Nephron (organoid): ENCODE measurements at regions not wholly inside any gene's neighbourhood (a gene's known extent, or its start where the extent isn't known, plus 50 kb on each side); places are given as distances from the start of the nearest gene placed in this dataset.
"Not testable (repeated sequence)": the region's sequence is repeated elsewhere in the genome, so short reads cannot be mapped to it uniquely, and the experiment has no call there.

ENCODE experiments used
- H3K27ac Mint-ChIP-seq, 3 experiments: 2 replicates each; pipeline ENCODE4 v1.8.0; 2020; ENCODE audit warnings: mixed read lengths in 3 of 3, mild to moderate bottlenecking in 2 of 3, moderate library complexity in 1 of 3
- H3K27me3 Mint-ChIP-seq: 2 replicates; pipeline ENCODE4 v1.8.0; 2021; ENCODE audit warnings: low read depth, mild to moderate bottlenecking, moderate library complexity, mixed read lengths
- H3K36me3 Mint-ChIP-seq: 2 replicates; pipeline ENCODE4 v1.8.0; 2020; ENCODE audit warnings: low read depth, mixed read lengths
- H3K4me1 Mint-ChIP-seq: 2 replicates; pipeline ENCODE4 v1.8.0; 2020; ENCODE audit warnings: mixed read lengths
- H3K4me3 Mint-ChIP-seq, 3 experiments: 2 replicates each; pipeline ENCODE4 v1.8.0; 2020; ENCODE audit warnings: mild to moderate bottlenecking in 3 of 3, mixed read lengths in 3 of 3, moderate library complexity in 2 of 3
- H3K9me3 Mint-ChIP-seq: 2 replicates; pipeline ENCODE4 v1.8.0; 2020; ENCODE audit warnings: mixed read lengths
- TF ChIP-seq, protein P1 (sequence below), 3 experiments: fragments of 200-600 bp; sonication (generic); IDR thresholded peaks; one replicate each; pipeline ENCODE4 v1.5.0; 2021; ENCODE audit warnings: antibody characterized with exemption in 3 of 3; ENCODE audit not compliant: unreplicated experiment in 3 of 3

DNA sequence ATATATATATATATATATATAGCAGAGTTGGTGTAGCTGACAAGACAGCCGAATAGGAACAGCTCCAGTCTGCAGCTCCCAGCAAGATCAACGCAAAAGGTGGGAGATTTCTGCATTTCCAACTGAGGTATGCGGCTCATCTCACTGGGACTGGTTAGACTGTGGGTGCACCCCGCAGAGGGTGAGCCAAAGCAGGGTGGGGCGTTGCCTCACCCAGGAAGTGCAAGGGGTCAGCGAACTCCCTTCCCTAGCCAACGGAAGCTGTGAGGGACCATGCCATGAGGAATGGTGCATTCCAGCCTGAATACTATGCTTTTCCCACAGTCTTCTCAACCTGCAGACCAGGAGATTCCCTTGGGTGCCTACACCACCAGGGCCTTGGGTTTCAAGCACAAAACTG is 81.7 kb upstream of the ST3GAL6 start:
- Mint-ChIP-seq H3K36me3 (no peaks in the 10 kb centered on the region), H3K9me3 (peaks cover 2% of the 10 kb centered on the region), H3K4me3 (no peak overlapping the region), H3K27me3 (no peaks in the 10 kb centered on the region), H3K4me1 (no peaks in the 10 kb centered on the region), H3K27ac (no peak overlapping the region)
- TF ChIP-seq, protein P1, sequence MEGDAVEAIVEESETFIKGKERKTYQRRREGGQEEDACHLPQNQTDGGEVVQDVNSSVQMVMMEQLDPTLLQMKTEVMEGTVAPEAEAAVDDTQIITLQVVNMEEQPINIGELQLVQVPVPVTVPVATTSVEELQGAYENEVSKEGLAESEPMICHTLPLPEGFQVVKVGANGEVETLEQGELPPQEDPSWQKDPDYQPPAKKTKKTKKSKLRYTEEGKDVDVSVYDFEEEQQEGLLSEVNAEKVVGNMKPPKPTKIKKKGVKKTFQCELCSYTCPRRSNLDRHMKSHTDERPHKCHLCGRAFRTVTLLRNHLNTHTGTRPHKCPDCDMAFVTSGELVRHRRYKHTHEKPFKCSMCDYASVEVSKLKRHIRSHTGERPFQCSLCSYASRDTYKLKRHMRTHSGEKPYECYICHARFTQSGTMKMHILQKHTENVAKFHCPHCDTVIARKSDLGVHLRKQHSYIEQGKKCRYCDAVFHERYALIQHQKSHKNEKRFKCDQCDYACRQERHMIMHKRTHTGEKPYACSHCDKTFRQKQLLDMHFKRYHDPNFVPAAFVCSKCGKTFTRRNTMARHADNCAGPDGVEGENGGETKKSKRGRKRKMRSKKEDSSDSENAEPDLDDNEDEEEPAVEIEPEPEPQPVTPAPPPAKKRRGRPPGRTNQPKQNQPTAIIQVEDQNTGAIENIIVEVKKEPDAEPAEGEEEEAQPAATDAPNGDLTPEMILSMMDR (IDR thresholded peaks at IDR 0.05; ENCODE audit: unreplicated experiment in 3 of 3): no peak

DNA sequence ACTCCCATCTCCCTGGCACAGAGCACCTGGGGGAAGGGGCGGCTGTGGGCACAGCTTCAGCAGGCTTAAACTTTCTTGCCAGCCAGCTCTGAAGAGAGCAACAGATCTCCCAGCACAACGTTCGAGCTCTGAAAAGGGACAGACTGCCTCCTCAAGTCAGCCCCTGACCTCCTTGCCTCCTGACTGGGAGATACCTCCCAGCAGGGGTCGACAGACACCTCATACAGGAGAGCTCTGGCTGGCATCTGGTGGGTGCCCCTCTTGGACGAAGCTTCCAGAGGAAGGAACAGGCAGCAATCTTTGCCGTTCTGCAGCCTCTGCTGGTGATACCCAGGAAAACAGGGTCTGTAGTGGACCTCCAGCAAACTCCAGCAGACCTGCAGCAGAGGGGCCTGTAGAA is 80.7 kb upstream of the ST3GAL6 start:
- H3K27me3 Mint-ChIP-seq: not testable (repeated sequence)

DNA sequence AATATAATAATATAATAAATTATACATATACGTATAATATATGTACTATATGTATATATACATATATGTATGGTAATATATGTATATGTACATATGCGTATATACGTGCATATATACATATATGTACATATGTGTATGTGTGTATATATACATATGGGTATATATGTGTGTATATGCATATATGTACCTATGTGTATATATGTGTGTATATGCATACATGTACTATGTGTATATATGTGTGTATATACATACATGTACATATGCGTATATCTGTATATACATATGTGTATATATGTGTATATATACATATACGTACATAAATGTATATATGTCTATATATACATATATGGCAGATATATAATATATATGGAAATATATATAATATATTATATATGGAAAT is 74.8 kb upstream of the ST3GAL6 start:
- peaks cover 7% of the 10 kb centered on the region for H3K9me3 Mint-ChIP-seq
- no peaks in the 10 kb centered on the region for H3K27me3 Mint-ChIP-seq
- TF ChIP-seq, protein P1 (IDR thresholded peaks at IDR 0.05; ENCODE audit: unreplicated experiment in 3 of 3): no peak
- H3K4me1 Mint-ChIP-seq: no peaks in the 10 kb centered on the region
- no peak overlapping the region for H3K4me3 Mint-ChIP-seq
- H3K36me3 Mint-ChIP-seq: no peaks in the 10 kb centered on the region
- H3K27ac Mint-ChIP-seq: no peak overlapping the region

More for the DNA sequence above, 80.7 kb upstream of the ST3GAL6 start:
- H3K36me3 Mint-ChIP-seq, H3K4me1 Mint-ChIP-seq, H3K27ac Mint-ChIP-seq, H3K9me3 Mint-ChIP-seq, H3K4me3 Mint-ChIP-seq: not testable (repeated sequence)

DNA sequence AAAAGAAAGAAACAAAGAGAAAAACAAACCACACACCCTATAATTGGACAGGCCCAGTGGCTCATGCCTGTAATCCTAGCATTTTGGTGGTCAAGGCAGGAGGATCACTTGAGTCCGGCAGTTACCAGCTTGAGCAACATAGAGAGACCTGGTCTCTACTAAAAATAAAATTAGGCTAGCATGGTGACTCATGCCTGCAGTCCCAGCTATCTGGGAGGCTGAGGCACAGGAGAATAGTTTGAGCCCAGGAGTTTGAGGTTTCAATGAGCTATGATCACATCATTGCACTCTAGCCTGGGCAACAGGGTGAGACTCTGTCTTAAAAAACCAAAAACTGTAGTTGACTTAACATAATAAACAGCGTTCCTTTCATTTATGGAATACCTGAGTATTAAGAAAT is 72.3 kb upstream of the ST3GAL6 start:
- TF ChIP-seq, protein P1 (IDR thresholded peaks at IDR 0.05; ENCODE audit: unreplicated experiment in 3 of 3): no peak
- Mint-ChIP-seq H3K4me3 (no peak overlapping the region), H3K27ac (no peak overlapping the region), H3K9me3 (peaks cover 7% of the 10 kb centered on the region), H3K4me1 (no peaks in the 10 kb centered on the region), H3K36me3 (no peaks in the 10 kb centered on the region), H3K27me3 (no peaks in the 10 kb centered on the region)

DNA sequence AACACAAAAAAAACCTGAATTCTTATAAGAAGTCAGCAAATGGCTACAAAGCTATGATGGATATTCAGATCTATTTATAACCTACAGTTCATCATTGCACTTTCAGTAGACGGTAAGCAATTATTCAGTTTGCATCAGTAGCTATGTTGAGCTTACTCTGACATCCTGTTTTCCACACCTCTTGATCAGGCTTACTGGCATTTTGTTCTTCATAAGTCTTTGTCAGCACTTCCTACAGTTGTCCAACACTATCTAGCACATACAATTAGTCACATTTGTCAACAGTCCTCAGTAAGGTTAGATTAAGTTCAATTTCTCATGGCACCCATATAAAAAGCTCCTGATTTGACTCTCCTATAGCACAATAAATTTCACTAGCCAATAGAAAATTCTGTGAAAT is 71.2 kb upstream of the ST3GAL6 start:
- no peaks in the 10 kb centered on the region for H3K4me1 Mint-ChIP-seq
- H3K36me3 Mint-ChIP-seq: no peaks in the 10 kb centered on the region
- H3K27ac Mint-ChIP-seq: no peak overlapping the region
- H3K27me3 Mint-ChIP-seq: no peaks in the 10 kb centered on the region
- TF ChIP-seq, protein P1 (IDR thresholded peaks at IDR 0.05; ENCODE audit: unreplicated experiment in 3 of 3): no peak
- H3K4me3 Mint-ChIP-seq: no peak overlapping the region
- peaks cover 4% of the 10 kb centered on the region for H3K9me3 Mint-ChIP-seq

DNA sequence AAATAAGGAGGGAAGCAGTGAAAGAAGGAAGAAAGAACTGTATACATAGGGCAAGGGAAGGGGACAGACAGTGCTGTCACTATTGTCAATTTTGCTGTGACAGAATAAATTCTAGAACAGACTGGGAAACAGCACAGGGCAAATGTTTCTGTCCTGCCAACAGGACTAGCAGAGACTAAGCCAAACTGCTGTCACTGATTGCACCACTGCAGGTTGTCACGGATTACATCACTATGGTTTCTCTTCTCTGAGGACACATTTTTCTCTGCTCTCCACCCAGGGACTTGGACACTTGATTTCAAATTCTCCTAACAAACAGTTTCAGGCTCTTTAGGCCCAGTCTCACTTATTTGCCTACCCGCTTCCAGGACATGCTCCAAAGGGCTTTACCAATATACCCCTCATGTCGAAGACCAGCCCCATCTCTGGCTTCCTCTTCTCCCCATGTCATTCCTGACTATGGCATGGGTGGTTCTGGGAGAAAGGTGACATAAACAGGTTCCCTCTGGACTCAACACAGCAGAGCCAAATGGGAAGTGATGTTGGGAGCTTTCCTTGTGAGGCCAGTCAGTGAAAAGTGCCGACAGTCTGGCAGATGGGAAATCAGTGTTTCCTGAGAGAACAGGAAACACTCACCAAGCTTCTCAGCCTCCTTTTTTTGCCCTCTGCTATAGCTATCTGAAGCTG is 70.2 kb upstream of the ST3GAL6 start:
- Mint-ChIP-seq H3K36me3 (no peaks in the 10 kb centered on the region), H3K9me3 (no peaks in the 10 kb centered on the region), H3K4me1 (no peaks in the 10 kb centered on the region), H3K27ac (no peak overlapping the region), H3K4me3 (no peak overlapping the region), H3K27me3 (no peaks in the 10 kb centered on the region)
- TF ChIP-seq, protein P1 (IDR thresholded peaks at IDR 0.05; ENCODE audit: unreplicated experiment in 3 of 3): no peak
